Hepatocyte (in vitro differentiated cells): ENCODE measurements at regions not wholly inside any gene's neighbourhood (a gene's known extent, or its start where the extent isn't known, plus 50 kb on each side); places are given as distances from the start of the nearest gene placed in this dataset.
"Not testable (repeated sequence)": the region's sequence is repeated elsewhere in the genome, so short reads cannot be mapped to it uniquely, and the experiment has no call there.

Source experiments
- DNase-seq: peaks from one replicate; pipeline ENCODE4 v3.0.0-alpha.2; 2016; ENCODE audit warnings: low spot score
- H2AFZ ChIP-seq: fragments of 200-600 bp; sonication (generic); 2 replicates; pipeline ENCODE4 v1.6.0; 2016; ENCODE audit warnings: antibody characterized with exemption, mild to moderate bottlenecking
- H3K27ac ChIP-seq: fragments of 200-600 bp; sonication (generic); 2 replicates; pipeline ENCODE4 v1.5.1; 2016; ENCODE audit warnings: mild to moderate bottlenecking
- H3K27me3 ChIP-seq: fragments of 200-600 bp; sonication (generic); 2 replicates; pipeline ENCODE4 v1.6.1; 2016
- H3K36me3 ChIP-seq: fragments of 200-600 bp; sonication (generic); replicated peaks from 2 replicates; pipeline ENCODE4 v1.5.1; 2016; ENCODE audit warnings: low read depth; ENCODE audit not compliant: insufficient read depth
- H3K4me1 ChIP-seq: fragments of 200-600 bp; sonication (generic); 2 replicates; pipeline ENCODE4 v1.5.1; 2016; ENCODE audit warnings: mild to moderate bottlenecking, moderate library complexity; ENCODE audit not compliant: insufficient read depth
- H3K4me2 ChIP-seq: fragments of 200-600 bp; sonication (generic); 2 replicates; pipeline ENCODE4 v1.6.0; 2016
- H3K4me3 ChIP-seq: fragments of 200-600 bp; sonication (generic); 2 replicates; pipeline ENCODE4 v1.5.1; 2016; ENCODE audit warnings: mild to moderate bottlenecking
- H3K79me2 ChIP-seq: fragments of 200-600 bp; sonication (generic); 2 replicates; pipeline ENCODE4 v1.6.0; 2017; ENCODE audit warnings: mild to moderate bottlenecking
- H3K9me2 ChIP-seq: fragments of 200-600 bp; sonication (generic); replicated peaks from 2 replicates; pipeline ENCODE4 v1.6.0; 2017; ENCODE audit warnings: mild to moderate bottlenecking; ENCODE audit not compliant: insufficient read depth
- H3K9me3 ChIP-seq: fragments of 200-600 bp; sonication (generic); 2 replicates; pipeline ENCODE4 v1.5.1; 2016; ENCODE audit warnings: low read depth, mild to moderate bottlenecking
- H4K20me1 ChIP-seq: fragments of 200-600 bp; sonication (generic); 2 replicates; pipeline ENCODE4 v1.6.0; 2016; ENCODE audit warnings: mild to moderate bottlenecking; ENCODE audit not compliant: insufficient read depth, poor library complexity, severe bottlenecking
- CTCF ChIP-seq: fragments of 200-600 bp; sonication (generic); IDR thresholded peaks from 2 replicates; pipeline ENCODE4 v1.5.1; 2016; ENCODE audit warnings: antibody characterized with exemption, mild to moderate bottlenecking; ENCODE audit not compliant: poor library complexity
- EZH2 ChIP-seq: fragments of 200-600 bp; sonication (generic); IDR thresholded peaks from 2 replicates; pipeline ENCODE4 v1.6.1; 2016; ENCODE audit warnings: antibody characterized with exemption, mild to moderate bottlenecking, borderline replicate concordance
- EZH2phosphoT487 ChIP-seq: fragments of 200-600 bp; sonication (generic); IDR thresholded peaks from one replicate; pipeline ENCODE4 v1.6.1; 2018; ENCODE audit warnings: antibody characterized with exemption, mild to moderate bottlenecking, low read depth, moderate library complexity; ENCODE audit not compliant: unreplicated experiment, severe bottlenecking
- WGBS: methylation state at CpG from one replicate; pipeline ENCODE4 v1.1.6; 2016; ENCODE audit warnings: low lambda C conversion rate; ENCODE audit errors: missing lambda C conversion rate; 5-methylcytosine and 5-hydroxymethylcytosine counted together

- no peaks in the 10 kb centered on the region for H3K36me3 ChIP-seq
- H2AFZ ChIP-seq = no peak overlapping the region
- TF ChIP-seq EZH2 (no peak), EZH2phosphoT487 (no peak), CTCF (no peak)
- H3K9me2 ChIP-seq = no peaks in the 10 kb centered on the region
- H3K9me3 ChIP-seq = no peaks in the 10 kb centered on the region
- DNase-seq = peak; percentile 11
- H3K27me3 ChIP-seq = no peaks in the 10 kb centered on the region
- H3K4me3 ChIP-seq = no peak overlapping the region
- H3K4me2 ChIP-seq = peak overlapping the region; percentile 28
- H3K4me1 ChIP-seq = no peaks in the 10 kb centered on the region
- H3K27ac ChIP-seq = no peak overlapping the region
- H3K79me2 ChIP-seq = no peaks in the 10 kb centered on the region
- H4K20me1 ChIP-seq = no peaks in the 10 kb centered on the region
- 52% methylated on average over 3 of the region's 3 CpGs for WGBS
Observed at GRCh38 chr2:163044114-163044513, 205.5 kb upstream of the KCNH7 start.

GRCh38 chr2:163043201-163043600, 204.6 kb upstream of the KCNH7 start:
- H3K27me3 ChIP-seq = no peaks in the 10 kb centered on the region
- no peaks in the 10 kb centered on the region for H3K4me1 ChIP-seq
- 55% methylated on average over 1 of the region's 1 CpG for WGBS
- no peaks in the 10 kb centered on the region for H4K20me1 ChIP-seq
- no peak overlapping the region for H3K4me3 ChIP-seq
- no peak overlapping the region for H3K4me2 ChIP-seq
- TF ChIP-seq EZH2 = no peak
- no peak for TF ChIP-seq CTCF
- TF ChIP-seq EZH2phosphoT487 = no peak
- no peaks in the 10 kb centered on the region for H3K36me3 ChIP-seq
- no peaks in the 10 kb centered on the region for H3K9me2 ChIP-seq
- no peaks in the 10 kb centered on the region for H3K9me3 ChIP-seq
- H2AFZ ChIP-seq = no peak overlapping the region
- H3K79me2 ChIP-seq = no peaks in the 10 kb centered on the region
- DNase-seq = no peak
- no peak overlapping the region for H3K27ac ChIP-seq

GRCh38 chr2:163039266-163039665, 200.7 kb upstream of the KCNH7 start:
- no peak overlapping the region for H2AFZ ChIP-seq
- 93% methylated on average over 3 of the region's 3 CpGs for WGBS
- DNase-seq = no peak
- H3K4me2 ChIP-seq = no peak overlapping the region
- H3K9me2 ChIP-seq = no peaks in the 10 kb centered on the region
- no peaks in the 10 kb centered on the region for H4K20me1 ChIP-seq
- no peaks in the 10 kb centered on the region for H3K36me3 ChIP-seq
- no peak overlapping the region for H3K4me3 ChIP-seq
- no peak for TF ChIP-seq EZH2phosphoT487
- TF ChIP-seq EZH2 = no peak
- TF ChIP-seq CTCF = no peak
- no peaks in the 10 kb centered on the region for H3K4me1 ChIP-seq
- no peaks in the 10 kb centered on the region for H3K27me3 ChIP-seq
- H3K27ac ChIP-seq = no peak overlapping the region
- H3K9me3 ChIP-seq = no peaks in the 10 kb centered on the region
- no peaks in the 10 kb centered on the region for H3K79me2 ChIP-seq

GRCh38 chr2:163028807-163029206, 190.2 kb upstream of the KCNH7 start:
- Histone ChIP-seq H3K9me2 (no peaks in the 10 kb centered on the region), H3K27ac (no peak overlapping the region), H3K4me3 (no peak overlapping the region), H3K9me3 (no peaks in the 10 kb centered on the region), H3K4me2 (no peak overlapping the region), H3K27me3 (no peaks in the 10 kb centered on the region), H2AFZ (no peak overlapping the region), H3K36me3 (no peaks in the 10 kb centered on the region), H3K79me2 (no peaks in the 10 kb centered on the region), H3K4me1 (no peaks in the 10 kb centered on the region), H4K20me1 (no peaks in the 10 kb centered on the region)
- no peak for DNase-seq
- 92% methylated on average over 2 of the region's 2 CpGs for WGBS
- TF ChIP-seq CTCF (no peak), EZH2 (no peak), EZH2phosphoT487 (no peak)

- not testable (repeated sequence) for H3K27ac ChIP-seq, H3K9me3 ChIP-seq, H3K4me1 ChIP-seq, H3K9me2 ChIP-seq, H3K36me3 ChIP-seq, H3K27me3 ChIP-seq, DNase-seq, H2AFZ ChIP-seq, H3K79me2 ChIP-seq, H3K4me3 ChIP-seq, H4K20me1 ChIP-seq, H3K4me2 ChIP-seq
- 96% methylated on average over 34 of the region's 43 CpGs for WGBS
Observed at GRCh38 chr2:163026136-163026775, 187.7 kb upstream of the KCNH7 start.
